Activated naive CD4-positive, alpha-beta T cell treated with anti-CD3 and anti-CD28 coated beads, Interleukin-2, amount 50 U/mL, for 24 hours (primary cell): ENCODE measurements at regions not wholly inside any gene's neighbourhood (a gene's known extent, or its start where the extent isn't known, plus 50 kb on each side); places are given as distances from the start of the nearest gene placed in this dataset.
"Not testable (repeated sequence)": the region's sequence is repeated elsewhere in the genome, so short reads cannot be mapped to it uniquely, and the experiment has no call there.

Experiments used
- H3K27ac Mint-ChIP-seq: one replicate; pipeline ENCODE4 v1.8.0; 2021; ENCODE audit warnings: mild to moderate bottlenecking, mixed read lengths
- H3K27me3 Mint-ChIP-seq: one replicate; pipeline ENCODE4 v1.8.0; 2021; ENCODE audit warnings: mixed read lengths
- H3K36me3 Mint-ChIP-seq: one replicate; pipeline ENCODE4 v1.8.0; 2021; ENCODE audit warnings: mixed read lengths
- H3K4me1 Mint-ChIP-seq: one replicate; pipeline ENCODE4 v1.8.0; 2021; ENCODE audit warnings: mixed read lengths
- H3K4me3 Mint-ChIP-seq: one replicate; pipeline ENCODE4 v1.8.0; 2021; ENCODE audit warnings: mild to moderate bottlenecking, mixed read lengths
- H3K9me3 Mint-ChIP-seq: one replicate; pipeline ENCODE4 v1.8.0; 2021; ENCODE audit warnings: mixed read lengths

DNA sequence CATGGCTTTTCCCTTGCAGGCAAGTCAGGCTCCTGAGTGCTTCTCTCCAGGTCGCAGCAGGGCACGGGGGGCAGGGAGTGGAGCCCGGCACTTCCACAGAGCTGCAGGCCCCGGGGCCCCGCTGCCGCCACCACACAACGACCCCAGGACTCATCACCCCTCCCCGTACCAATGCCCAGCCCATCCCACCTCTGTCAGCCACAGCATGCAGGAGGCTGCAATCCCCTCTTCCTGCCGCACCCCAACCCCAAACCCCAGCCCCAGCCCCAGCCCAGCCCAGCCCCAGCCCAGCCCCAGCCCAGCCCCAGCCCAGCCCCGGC, 288.0 kb downstream of the NDUFA10 start:
- Mint-ChIP-seq H3K9me3 (no peaks in the 10 kb centered on the region), H3K27ac (no peak overlapping the region), H3K4me3 (no peak overlapping the region), H3K4me1 (no peaks in the 10 kb centered on the region), H3K36me3 (no peaks in the 10 kb centered on the region), H3K27me3 (no peaks in the 10 kb centered on the region)

DNA sequence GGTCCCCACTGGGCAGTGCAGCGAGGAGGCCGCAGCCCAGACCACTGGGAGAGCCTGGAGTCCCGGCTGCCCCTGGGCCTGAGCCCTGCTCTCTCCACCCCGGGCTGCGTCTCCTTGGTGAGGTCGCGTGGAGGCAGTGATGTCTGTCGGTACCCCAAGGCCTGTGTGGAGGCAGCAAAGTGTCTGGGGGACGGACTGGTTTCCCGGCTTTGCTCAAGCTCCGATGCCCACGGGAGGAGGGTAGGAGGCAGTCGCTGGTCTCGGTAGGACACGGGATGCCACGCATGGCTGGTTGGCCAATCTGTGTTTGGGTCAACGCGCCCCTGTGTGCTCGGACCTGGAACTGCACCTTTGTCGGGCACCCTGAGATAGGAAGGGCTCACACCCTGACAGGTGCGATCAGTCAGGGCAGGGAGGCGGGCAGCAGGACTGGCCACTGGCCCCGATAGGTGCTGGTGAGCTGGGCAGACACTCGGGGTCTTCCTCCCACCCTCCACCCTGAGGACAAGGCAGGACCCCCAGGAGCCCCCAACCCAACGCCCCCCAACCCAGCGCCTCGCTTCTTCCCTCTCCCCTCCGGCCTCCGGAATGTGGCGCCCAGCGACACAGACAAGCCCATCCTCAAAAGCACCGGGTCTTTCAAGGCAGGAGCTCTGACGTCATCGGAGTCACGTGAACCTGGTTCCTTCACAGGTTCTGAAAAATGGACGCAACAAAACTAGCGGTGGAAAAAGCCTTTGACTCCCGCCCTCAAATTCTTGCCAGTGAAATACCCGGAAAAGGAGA, 288.6 kb downstream of the NDUFA10 start:
- no peaks in the 10 kb centered on the region for H3K27me3 Mint-ChIP-seq
- no peaks in the 10 kb centered on the region for H3K9me3 Mint-ChIP-seq
- H3K27ac Mint-ChIP-seq, result no peak overlapping the region

DNA sequence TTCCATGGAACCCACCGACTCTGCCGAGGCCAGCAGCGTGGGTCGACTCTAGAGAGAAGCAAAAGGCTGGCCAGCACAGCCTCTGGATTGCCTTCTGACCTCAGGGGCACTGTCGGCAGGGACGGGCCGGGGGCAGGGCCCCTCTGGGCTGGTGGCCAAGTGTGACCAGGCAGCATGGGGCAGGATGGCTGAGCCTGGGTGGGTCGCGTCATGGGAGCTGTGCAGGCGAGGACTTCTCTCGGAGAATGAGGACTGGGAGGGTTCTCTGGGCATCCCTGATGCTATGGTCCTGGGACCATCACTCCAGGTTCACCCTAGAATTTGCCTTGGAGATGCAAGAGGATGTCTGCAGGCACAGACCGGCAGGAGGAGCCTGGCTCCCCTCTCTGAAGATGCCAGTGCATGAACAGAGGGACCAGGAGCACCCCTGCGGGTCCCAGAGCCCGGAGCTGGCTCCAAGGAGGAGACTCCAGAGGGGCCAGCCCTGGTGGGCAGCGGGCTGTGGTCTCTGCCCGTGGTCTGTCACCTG, 289.2 kb downstream of the NDUFA10 start:
- H3K4me1 Mint-ChIP-seq, result no peaks in the 10 kb centered on the region
- no peaks in the 10 kb centered on the region for H3K9me3 Mint-ChIP-seq
- H3K4me3 Mint-ChIP-seq, result no peak overlapping the region
- no peak overlapping the region for H3K27ac Mint-ChIP-seq
- no peaks in the 10 kb centered on the region for H3K36me3 Mint-ChIP-seq
- no peaks in the 10 kb centered on the region for H3K27me3 Mint-ChIP-seq

More for the DNA sequence above, 288.6 kb downstream of the NDUFA10 start:
- Mint-ChIP-seq H3K4me3 (no peak overlapping the region), H3K4me1 (no peaks in the 10 kb centered on the region), H3K36me3 (no peaks in the 10 kb centered on the region)

DNA sequence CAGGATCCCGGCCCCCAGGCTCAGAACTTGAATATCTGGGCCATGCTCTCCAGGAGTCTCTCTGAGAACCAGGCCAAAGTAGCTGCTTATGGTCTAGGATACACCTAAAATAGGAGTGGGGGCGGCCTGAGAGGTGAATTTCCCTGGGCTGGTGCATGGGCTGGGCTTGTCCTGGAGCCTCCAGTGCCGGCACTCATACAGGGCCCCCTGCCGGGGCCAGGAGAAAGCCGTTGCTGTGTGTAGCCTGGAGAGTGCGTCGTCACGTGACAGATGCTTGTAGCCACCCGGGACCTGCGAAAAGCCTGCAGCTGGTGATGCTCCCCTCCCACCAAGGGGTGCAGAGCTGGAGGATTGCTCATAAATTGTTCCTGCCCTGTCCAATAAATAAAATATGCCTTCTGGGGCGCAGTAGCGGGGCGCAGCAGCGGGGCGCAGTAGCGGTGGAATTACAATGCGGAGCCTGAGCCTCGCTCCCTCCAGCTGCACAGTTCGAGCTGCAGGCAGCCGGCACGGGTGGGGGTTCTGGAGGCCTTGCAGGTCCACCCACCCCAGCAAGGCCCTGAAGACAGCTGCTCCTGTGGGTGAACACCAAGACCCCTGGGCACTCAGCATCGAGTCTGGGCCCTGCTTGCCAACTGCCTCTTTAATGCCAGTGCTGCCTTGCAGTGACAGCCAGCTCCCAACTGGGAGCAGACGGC, 289.9 kb downstream of the NDUFA10 start:
- Mint-ChIP-seq H3K36me3 (no peaks in the 10 kb centered on the region), H3K27me3 (no peaks in the 10 kb centered on the region), H3K27ac (no peak overlapping the region), H3K4me1 (no peaks in the 10 kb centered on the region), H3K4me3 (no peak overlapping the region), H3K9me3 (no peaks in the 10 kb centered on the region)

DNA sequence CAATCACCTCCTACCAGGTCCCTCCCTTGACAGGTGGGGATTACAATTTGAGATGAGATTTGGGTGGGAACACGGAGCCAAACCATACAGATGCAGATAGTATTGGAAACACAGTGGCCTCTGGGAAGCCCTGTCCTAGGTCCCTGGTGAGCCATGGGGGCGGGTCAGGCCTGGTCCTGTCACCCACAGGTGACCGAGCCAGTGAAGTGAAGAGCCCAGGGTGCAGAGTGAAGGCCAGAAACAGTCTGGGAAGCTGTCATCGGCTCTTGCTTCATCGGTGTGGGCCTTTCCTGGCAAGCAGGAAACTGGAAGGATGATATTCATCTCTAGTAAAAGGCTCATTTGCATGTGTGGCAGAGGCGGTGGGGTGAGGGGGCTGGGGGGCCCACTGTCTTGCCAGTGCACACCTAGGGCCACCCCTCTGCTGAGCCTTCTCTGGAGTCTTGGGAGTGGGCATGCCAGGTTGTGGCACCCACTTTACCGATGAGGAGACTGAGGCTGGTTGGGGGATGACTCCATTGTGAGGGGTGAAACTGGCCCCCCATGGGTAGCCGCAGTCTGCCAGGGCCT, 290.6 kb downstream of the NDUFA10 start:
- no peaks in the 10 kb centered on the region for H3K27me3 Mint-ChIP-seq
- H3K36me3 Mint-ChIP-seq, result no peaks in the 10 kb centered on the region
- no peaks in the 10 kb centered on the region for H3K4me1 Mint-ChIP-seq
- no peak overlapping the region for H3K27ac Mint-ChIP-seq
- no peak overlapping the region for H3K4me3 Mint-ChIP-seq
- no peaks in the 10 kb centered on the region for H3K9me3 Mint-ChIP-seq

DNA sequence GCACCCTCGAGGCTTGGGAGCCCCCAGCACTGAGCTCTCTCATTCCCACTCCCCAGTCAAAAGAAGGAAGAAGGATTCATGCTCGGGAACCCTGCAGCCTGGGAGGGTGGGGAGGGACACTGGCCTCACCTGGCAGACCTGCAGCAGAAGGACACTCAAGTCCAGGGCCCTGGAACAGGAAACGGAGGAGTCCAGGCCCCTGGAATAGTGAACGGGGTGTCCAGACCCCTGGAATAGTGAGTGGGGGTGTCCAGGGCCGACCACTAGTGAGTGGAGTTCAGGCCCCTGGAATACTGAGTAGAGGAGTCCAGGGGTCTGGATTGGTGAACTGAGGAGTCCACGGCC, 292.5 kb downstream of the NDUFA10 start:
- Mint-ChIP-seq H3K4me1 (no peaks in the 10 kb centered on the region), H3K4me3 (no peak overlapping the region), H3K27ac (no peak overlapping the region), H3K9me3 (no peaks in the 10 kb centered on the region), H3K36me3 (no peaks in the 10 kb centered on the region), H3K27me3 (no peaks in the 10 kb centered on the region)

DNA sequence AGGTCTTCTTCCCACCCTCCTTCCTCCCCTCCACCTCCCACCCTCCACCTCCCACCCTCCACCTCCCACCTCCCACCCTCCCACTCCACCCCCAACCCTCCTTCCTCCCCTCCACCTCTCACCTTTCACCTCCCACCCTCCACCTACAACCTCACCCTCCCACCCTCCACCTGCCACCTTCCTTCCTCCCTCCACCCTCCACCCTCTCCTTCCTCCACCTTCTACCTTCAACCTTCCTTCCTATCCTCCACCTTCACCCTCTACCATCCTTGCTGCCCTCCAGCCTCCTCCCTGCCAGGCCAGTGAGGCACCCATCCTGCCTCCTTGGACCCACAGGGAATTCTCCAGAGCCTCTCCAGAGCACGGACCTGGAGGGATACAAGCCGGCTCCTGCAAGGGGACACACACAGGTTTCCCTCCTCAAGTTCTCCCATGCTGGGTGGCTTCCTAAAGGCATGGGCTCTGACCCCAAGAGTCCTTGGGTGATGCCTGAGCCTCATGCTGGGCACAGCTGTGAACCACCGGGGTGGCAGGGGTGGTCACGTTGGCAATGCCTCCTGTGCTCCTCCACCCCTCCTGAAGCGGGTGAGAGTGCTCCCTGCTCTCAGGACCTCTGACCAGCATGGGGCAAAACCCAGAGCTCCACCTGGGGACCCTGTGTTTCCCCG, 293.0 kb downstream of the NDUFA10 start:
- Mint-ChIP-seq H3K9me3 (no peaks in the 10 kb centered on the region), H3K4me1 (no peaks in the 10 kb centered on the region), H3K27me3 (no peaks in the 10 kb centered on the region), H3K4me3 (no peak overlapping the region), H3K27ac (no peak overlapping the region), H3K36me3 (no peaks in the 10 kb centered on the region)

DNA sequence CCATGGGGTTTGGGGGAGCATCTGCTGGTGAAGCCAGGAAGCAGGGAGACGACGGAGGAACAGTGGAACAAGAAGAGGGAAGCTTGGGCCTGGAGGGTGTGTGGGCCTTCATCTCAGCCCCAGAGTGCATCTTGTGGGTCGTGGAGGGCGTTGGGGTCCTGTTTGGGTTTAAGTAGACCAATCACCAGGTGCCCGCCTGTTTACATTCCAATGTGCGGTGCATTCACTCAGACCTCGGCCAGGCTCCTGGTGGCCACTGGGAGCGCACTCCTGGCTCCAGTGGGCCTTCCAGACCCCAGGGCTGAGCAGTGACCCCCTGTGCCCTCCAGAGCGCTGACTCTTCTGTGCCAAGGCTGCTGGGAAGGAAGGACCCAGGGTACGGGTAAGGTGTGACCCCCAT, 293.7 kb downstream of the NDUFA10 start:
- no peaks in the 10 kb centered on the region for H3K27me3 Mint-ChIP-seq
- H3K27ac Mint-ChIP-seq, result no peak overlapping the region
- no peak overlapping the region for H3K4me3 Mint-ChIP-seq
- no peaks in the 10 kb centered on the region for H3K9me3 Mint-ChIP-seq
- no peaks in the 10 kb centered on the region for H3K36me3 Mint-ChIP-seq
- H3K4me1 Mint-ChIP-seq, result no peaks in the 10 kb centered on the region

DNA sequence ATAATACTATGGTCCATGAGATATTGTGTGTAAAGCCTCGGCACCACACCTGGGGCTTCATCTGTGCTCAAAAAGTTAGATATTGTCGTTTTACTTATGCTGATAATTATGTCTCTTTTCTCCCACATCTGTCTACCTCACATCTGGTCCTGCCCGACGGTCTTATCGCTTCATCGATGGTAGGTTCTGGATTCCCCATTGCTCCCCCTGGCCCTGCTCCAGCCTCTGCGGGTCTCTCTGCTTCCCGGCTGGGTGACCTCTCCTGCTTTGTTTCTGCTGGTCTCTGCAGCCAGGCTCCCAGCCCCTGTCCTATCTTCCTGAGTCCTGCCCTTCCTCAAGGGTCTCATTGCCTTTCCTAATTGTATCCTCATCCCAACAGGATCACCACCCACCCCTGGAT, 294.2 kb downstream of the NDUFA10 start:
- H3K4me1 Mint-ChIP-seq, result no peaks in the 10 kb centered on the region
- H3K27ac Mint-ChIP-seq, result no peak overlapping the region
- H3K9me3 Mint-ChIP-seq, result no peaks in the 10 kb centered on the region
- no peaks in the 10 kb centered on the region for H3K27me3 Mint-ChIP-seq
- no peaks in the 10 kb centered on the region for H3K36me3 Mint-ChIP-seq
- no peak overlapping the region for H3K4me3 Mint-ChIP-seq

DNA sequence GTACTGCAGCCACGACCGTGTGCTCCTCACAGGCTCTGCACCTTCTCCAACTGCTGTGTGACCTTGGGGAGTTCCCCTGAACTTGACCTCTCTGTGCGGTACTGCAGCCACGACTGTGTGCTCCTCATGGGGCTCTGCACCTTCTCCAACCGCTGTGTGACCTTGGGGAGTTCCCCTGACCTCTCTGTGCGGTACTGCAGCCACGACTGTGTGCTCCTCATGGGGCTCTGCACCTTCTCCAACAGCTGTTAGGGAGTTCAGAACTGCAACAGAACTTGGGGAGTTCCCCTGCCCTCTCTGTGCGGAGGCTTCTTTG, 294.6 kb downstream of the NDUFA10 start:
- not testable (repeated sequence) for H3K4me3 Mint-ChIP-seq, H3K4me1 Mint-ChIP-seq, H3K27me3 Mint-ChIP-seq, H3K27ac Mint-ChIP-seq, H3K9me3 Mint-ChIP-seq, H3K36me3 Mint-ChIP-seq

DNA sequence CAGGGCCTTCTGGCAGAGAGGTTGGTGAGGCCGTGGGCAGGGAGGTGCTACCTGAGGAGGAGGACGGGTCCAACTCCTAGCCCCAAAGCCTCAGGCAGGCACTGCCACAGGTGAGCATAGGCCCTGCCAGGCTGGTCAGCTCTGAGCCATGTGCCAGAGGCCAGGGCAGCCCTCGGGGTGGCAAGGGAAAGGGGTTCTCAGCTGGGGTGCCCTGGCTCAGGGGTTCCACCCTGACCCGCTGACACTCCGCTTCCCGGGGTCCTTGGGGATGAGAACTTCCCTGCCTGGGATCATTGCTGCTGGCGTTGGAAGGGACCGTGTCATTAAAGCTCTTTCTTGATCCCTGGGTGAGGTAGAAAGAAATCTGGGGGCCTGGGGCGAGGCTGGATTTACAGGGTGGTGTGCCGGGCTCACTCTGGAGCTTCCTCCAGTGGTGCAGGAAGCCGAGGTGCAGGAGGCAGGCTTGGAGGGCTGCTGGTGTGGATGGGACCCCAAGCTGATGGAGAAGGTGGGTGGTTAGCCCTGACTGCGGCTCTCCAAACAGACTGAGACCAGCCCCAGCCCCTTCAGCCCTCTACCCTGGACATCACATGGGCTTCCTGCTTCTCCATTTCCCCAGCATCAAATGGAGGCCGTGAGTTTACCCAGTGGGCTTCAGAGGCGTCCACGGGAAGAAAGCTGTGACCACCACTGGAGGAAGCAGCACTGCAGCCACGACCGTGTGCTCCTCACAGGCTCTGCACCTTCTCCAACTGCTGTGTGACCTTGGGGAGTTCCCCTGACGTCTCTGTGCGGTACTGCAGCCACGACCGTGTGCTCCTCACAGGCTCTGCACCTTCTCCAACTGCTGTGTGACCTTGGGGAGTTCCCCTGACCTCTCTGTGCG, 295.2 kb downstream of the NDUFA10 start:
- no peaks in the 10 kb centered on the region for H3K27me3 Mint-ChIP-seq
- no peak overlapping the region for H3K4me3 Mint-ChIP-seq
- no peaks in the 10 kb centered on the region for H3K9me3 Mint-ChIP-seq
- no peak overlapping the region for H3K27ac Mint-ChIP-seq
- H3K4me1 Mint-ChIP-seq, result no peaks in the 10 kb centered on the region
- no peaks in the 10 kb centered on the region for H3K36me3 Mint-ChIP-seq

DNA sequence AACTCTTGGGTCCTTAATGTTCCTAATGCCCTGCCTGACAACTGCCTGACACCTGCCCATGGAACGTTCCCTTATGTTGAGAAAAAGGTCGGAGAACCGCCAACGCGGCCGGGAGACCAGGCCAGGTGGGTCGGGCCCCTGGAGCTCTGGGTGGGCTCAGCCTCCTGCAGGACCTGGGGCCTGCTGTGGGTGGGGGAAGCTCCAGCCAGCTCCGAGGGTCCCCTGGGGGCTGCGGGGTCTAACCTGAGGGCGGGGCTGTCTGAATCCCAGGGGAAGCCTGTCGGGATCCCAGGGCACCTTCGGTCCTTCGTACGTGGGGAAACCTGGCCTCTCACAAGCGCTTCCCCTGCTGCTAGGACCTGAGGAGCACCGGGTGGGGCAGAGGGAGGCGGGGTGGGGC, 296.0 kb downstream of the NDUFA10 start:
- no peak overlapping the region for H3K27ac Mint-ChIP-seq
- no peak overlapping the region for H3K4me3 Mint-ChIP-seq
- H3K36me3 Mint-ChIP-seq, result no peaks in the 10 kb centered on the region
- H3K4me1 Mint-ChIP-seq, result no peaks in the 10 kb centered on the region
- H3K9me3 Mint-ChIP-seq, result no peaks in the 10 kb centered on the region
- no peaks in the 10 kb centered on the region for H3K27me3 Mint-ChIP-seq

DNA sequence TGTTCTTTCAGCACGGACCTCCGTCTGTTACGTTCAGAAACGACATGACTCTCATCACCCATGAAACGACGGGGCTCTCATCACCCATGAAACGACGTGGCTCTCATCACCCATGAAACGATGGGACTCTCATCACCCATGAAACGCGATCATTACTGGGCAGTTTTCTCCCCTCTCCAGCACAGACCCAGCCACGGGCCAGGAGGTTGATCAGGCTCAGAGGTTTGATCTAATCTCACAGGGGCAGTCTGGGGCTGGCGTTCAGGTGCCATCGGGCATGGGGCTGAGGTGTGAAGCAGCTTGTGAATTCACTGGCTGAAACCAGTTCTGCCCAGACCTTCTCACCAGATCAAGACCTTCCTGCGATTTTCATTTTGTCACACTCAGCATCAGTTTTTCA, 296.4 kb downstream of the NDUFA10 start:
- no peaks in the 10 kb centered on the region for H3K9me3 Mint-ChIP-seq
- H3K4me3 Mint-ChIP-seq, result no peak overlapping the region
- H3K4me1 Mint-ChIP-seq, result no peaks in the 10 kb centered on the region
- H3K27ac Mint-ChIP-seq, result no peak overlapping the region
- no peaks in the 10 kb centered on the region for H3K36me3 Mint-ChIP-seq
- no peaks in the 10 kb centered on the region for H3K27me3 Mint-ChIP-seq

DNA sequence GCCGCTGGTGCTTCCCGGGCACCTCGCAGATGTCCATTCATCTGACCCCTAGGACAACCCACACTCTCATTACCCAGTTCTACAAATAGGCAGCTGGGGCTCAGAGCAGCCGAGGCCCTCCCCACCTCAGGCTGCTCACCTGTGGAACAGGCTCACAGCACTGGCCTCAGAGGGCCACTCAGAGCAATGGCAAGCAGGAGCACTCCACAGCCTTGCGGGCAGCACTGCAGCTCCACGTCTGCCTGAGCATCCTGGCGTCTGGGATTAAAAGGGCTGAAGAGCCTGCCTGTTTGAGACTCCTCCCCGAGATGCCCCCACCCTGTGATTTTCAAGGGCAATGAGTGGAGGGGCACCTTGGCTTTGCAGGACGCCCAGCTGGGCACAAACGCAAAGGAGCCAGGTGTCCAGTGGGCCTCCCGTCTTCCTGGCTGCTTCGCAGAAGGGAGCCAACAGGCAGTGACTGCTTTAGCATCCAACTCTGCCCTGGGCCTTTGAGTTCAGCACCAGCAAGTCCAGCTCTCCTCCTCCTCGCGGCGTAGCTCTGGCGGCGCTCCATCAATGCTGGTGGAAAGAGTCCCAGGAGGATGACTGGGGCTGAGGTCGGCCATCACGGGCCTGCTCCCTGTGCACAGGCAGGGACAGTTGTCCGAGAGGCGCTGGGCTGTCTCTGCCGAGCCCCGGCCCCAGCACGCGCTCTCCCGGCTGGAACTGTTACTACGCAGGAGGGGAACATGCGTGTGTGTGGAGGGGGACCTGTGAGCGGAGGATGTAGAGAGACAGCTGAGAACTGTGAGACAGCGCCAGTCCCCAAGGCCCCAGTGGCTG, 297.2 kb downstream of the NDUFA10 start:
- H3K9me3 Mint-ChIP-seq, result no peaks in the 10 kb centered on the region
- no peak overlapping the region for H3K4me3 Mint-ChIP-seq
- H3K36me3 Mint-ChIP-seq, result no peaks in the 10 kb centered on the region
- no peaks in the 10 kb centered on the region for H3K27me3 Mint-ChIP-seq
- no peak overlapping the region for H3K27ac Mint-ChIP-seq
- no peaks in the 10 kb centered on the region for H3K4me1 Mint-ChIP-seq
